ENCODE measurements at regions not wholly inside any gene's neighbourhood (a gene's known extent, or its start where the extent isn't known, plus 50 kb on each side); places are given as distances from the start of the nearest gene placed in this dataset.

- peaks cover 13% of the 10 kb centered on the region in 2 donors for H3K9me3 Mint-ChIP-seq
- no peak for DNase-seq (ENCODE audit: low spot score in 2 of 2)
- H3K27ac Mint-ChIP-seq: no peak overlapping the region
- H3K36me3 Mint-ChIP-seq: no peaks in the 10 kb centered on the region
- ATAC-seq: no peak
Observed at GRCh38 chr14:47822326-47822725, 146.9 kb upstream of the MDGA2 start.

- peaks cover 0 to 8% of the 10 kb centered on the region in 2 donors for H3K36me3 Mint-ChIP-seq
- H3K9me3 Mint-ChIP-seq: peaks cover 23 to 24% of the 10 kb centered on the region in 2 donors
- ATAC-seq: no peak
- H3K27ac Mint-ChIP-seq: no peak overlapping the region
- no peak for DNase-seq (ENCODE audit: low spot score in 2 of 2)
Observed at GRCh38 chr14:47821135-47821534, 145.7 kb upstream of the MDGA2 start.

- no peaks in the 10 kb centered on the region for H3K36me3 Mint-ChIP-seq
- peaks cover 3 to 15% of the 10 kb centered on the region in 2 donors for H3K9me3 Mint-ChIP-seq
- no peak for DNase-seq (ENCODE audit: low spot score in 2 of 2)
- ATAC-seq: no peak
- H3K27ac Mint-ChIP-seq: no peak overlapping the region
Observed at GRCh38 chr14:47790477-47790876, 115.1 kb upstream of the MDGA2 start.

- H3K27ac Mint-ChIP-seq: no peak overlapping the region
- H3K9me3 Mint-ChIP-seq: peaks cover 3 to 29% of the 10 kb centered on the region in 2 donors
Observed at GRCh38 chr14:47785058-47785457, 109.7 kb upstream of the MDGA2 start.

GRCh38 chr14:47778631-47779030 is 103.2 kb upstream of the MDGA2 start:
- Mint-ChIP-seq H3K36me3 (peaks cover 0 to 4% of the 10 kb centered on the region in 2 donors), H3K9me3 (peaks cover 0 to 26% of the 10 kb centered on the region in 2 donors), H3K27ac (no peak overlapping the region)
- ATAC-seq (no peak), DNase-seq (ENCODE audit: low spot score in 2 of 2) (no peak)

More at GRCh38 chr14:47785058-47785457, 109.7 kb upstream of the MDGA2 start:
- ATAC-seq (no peak), DNase-seq (ENCODE audit: low spot score in 2 of 2) (no peak)
- H3K36me3 Mint-ChIP-seq: peaks cover 0 to 4% of the 10 kb centered on the region in 2 donors

- H3K36me3 Mint-ChIP-seq: no peaks in the 10 kb centered on the region
- ATAC-seq (no peak), DNase-seq (ENCODE audit: low spot score in 2 of 2) (no peak)
- H3K27ac Mint-ChIP-seq: no peak overlapping the region
- H3K9me3 Mint-ChIP-seq: peaks cover 3 to 19% of the 10 kb centered on the region in 2 donors
Observed at GRCh38 chr14:47772652-47773051, 97.2 kb upstream of the MDGA2 start.

GRCh38 chr14:47763188-47763854 is 87.9 kb upstream of the MDGA2 start:
- Mint-ChIP-seq H3K9me3 (peaks cover 12 to 18% of the 10 kb centered on the region in 2 donors), H3K27ac (no peak overlapping the region), H3K36me3 (peaks cover 0 to 9% of the 10 kb centered on the region in 2 donors)
- DNase-seq (ENCODE audit: low spot score in 2 of 2): no peak
- ATAC-seq: no peak

GRCh38 chr14:47746986-47747385 is 71.6 kb upstream of the MDGA2 start:
- H3K36me3 Mint-ChIP-seq: no peaks in the 10 kb centered on the region
- H3K9me3 Mint-ChIP-seq: peaks cover 4 to 8% of the 10 kb centered on the region in 2 donors
- DNase-seq (ENCODE audit: low spot score in 2 of 2): no peak
- H3K27ac Mint-ChIP-seq: no peak overlapping the region
- ATAC-seq: no peak

GRCh38 chr14:47744155-47744554 is 68.8 kb upstream of the MDGA2 start:
- no peak overlapping the region for H3K27ac Mint-ChIP-seq
- no peak for DNase-seq (ENCODE audit: low spot score in 2 of 2)
- peaks cover 0 to 8% of the 10 kb centered on the region in 2 donors for H3K9me3 Mint-ChIP-seq
- no peaks in the 10 kb centered on the region for H3K36me3 Mint-ChIP-seq
- ATAC-seq: no peak

GRCh38 chr14:47739541-47739940 is 64.1 kb upstream of the MDGA2 start:
- no peaks in the 10 kb centered on the region for H3K9me3 Mint-ChIP-seq
- no peak for ATAC-seq

GRCh38 chr14:47730296-47730695 is 54.9 kb upstream of the MDGA2 start:
- DNase-seq (ENCODE audit: low spot score in 2 of 2) (no peak), ATAC-seq (no peak)
- H3K9me3 Mint-ChIP-seq: peaks cover 13 to 15% of the 10 kb centered on the region in 2 donors
- H3K27ac Mint-ChIP-seq: no peak overlapping the region
- no peaks in the 10 kb centered on the region for H3K36me3 Mint-ChIP-seq

More at GRCh38 chr14:47739541-47739940, 64.1 kb upstream of the MDGA2 start:
- DNase-seq (ENCODE audit: low spot score in 2 of 2): no peak
- H3K36me3 Mint-ChIP-seq: no peaks in the 10 kb centered on the region
- no peak overlapping the region for H3K27ac Mint-ChIP-seq
